Umbilical cord (tissue), 1 donor: ENCODE measurements at regions not wholly inside any gene's neighbourhood (a gene's known extent, or its start where the extent isn't known, plus 50 kb on each side); places are given as distances from the start of the nearest gene placed in this dataset.
A peak's percentile ranks its signal among the peaks of the same experiment; 100 is the strongest.

Experiments
- DNase-seq: peaks from one replicate; pipeline ENCODE4 v3.0.0-alpha.2; 2015; ENCODE audit warnings: low spot score

GRCh38 chr13:22422712-22423111, 751.8 kb downstream of the FGF9 start:
- no peak for DNase-seq

GRCh38 chr13:22423261-22423660, 752.4 kb downstream of the FGF9 start:
- no peak for DNase-seq

- no peak for DNase-seq
These were observed 754.2 kb downstream of the FGF9 start for GRCh38 chr13:22425087-22425486.

- peak; percentile 71 for DNase-seq
These were observed 753.7 kb upstream of the SGCG start for GRCh38 chr13:22427066-22427465.

- no peak for DNase-seq
These were observed 753.0 kb upstream of the SGCG start for GRCh38 chr13:22427783-22428182.

- DNase-seq: peak; percentile 94
These were observed 752.5 kb upstream of the SGCG start for GRCh38 chr13:22428188-22428828.

GRCh38 chr13:22432690-22433089, 748.1 kb upstream of the SGCG start:
- no peak for DNase-seq

GRCh38 chr13:22447132-22447886, 733.5 kb upstream of the SGCG start:
- peak; percentile 81 for DNase-seq

GRCh38 chr13:22449251-22449650, 731.5 kb upstream of the SGCG start:
- no peak for DNase-seq

GRCh38 chr13:22451327-22451741, 729.4 kb upstream of the SGCG start:
- DNase-seq: peak; percentile 47

GRCh38 chr13:22454586-22454985, 726.2 kb upstream of the SGCG start:
- no peak for DNase-seq

GRCh38 chr13:22455036-22455435, 725.7 kb upstream of the SGCG start:
- DNase-seq: no peak

- peak; percentile 86 for DNase-seq
These were observed 718.8 kb upstream of the SGCG start for GRCh38 chr13:22461854-22462490.

- DNase-seq: no peak
These were observed 717.7 kb upstream of the SGCG start for GRCh38 chr13:22463089-22463488.

GRCh38 chr13:22468045-22468444, 712.7 kb upstream of the SGCG start:
- no peak for DNase-seq

GRCh38 chr13:22468824-22469223, 712.0 kb upstream of the SGCG start:
- DNase-seq: peak; percentile 87

GRCh38 chr13:22469452-22469851, 711.3 kb upstream of the SGCG start:
- peak; percentile 93 for DNase-seq

- DNase-seq: peak; percentile 54
These were observed 710.7 kb upstream of the SGCG start for GRCh38 chr13:22470075-22470474.

GRCh38 chr13:22482496-22483000, 698.2 kb upstream of the SGCG start:
- DNase-seq: no peak

GRCh38 chr13:22483276-22483675, 697.5 kb upstream of the SGCG start:
- no peak for DNase-seq

GRCh38 chr13:22486490-22486889, 694.3 kb upstream of the SGCG start:
- no peak for DNase-seq

- DNase-seq: peak; percentile 19
These were observed 692.8 kb upstream of the SGCG start for GRCh38 chr13:22487932-22488331.

GRCh38 chr13:22489771-22490170, 691.0 kb upstream of the SGCG start:
- no peak for DNase-seq
